SJCRH30 (cell line): ENCODE measurements at regions not wholly inside any gene's neighbourhood (a gene's known extent, or its start where the extent isn't known, plus 50 kb on each side); places are given as distances from the start of the nearest gene placed in this dataset.

Source experiments
- DNase-seq, 2 experiments: peaks; one replicate each; pipeline ENCODE4 v3.0.0-alpha.2; 2015 to 2020
- H3K27ac ChIP-seq: fragments of 250-450 bp; sonication (Bioruptor Pico); 2 replicates; pipeline ENCODE4 v1.5.1; 2020; ENCODE audit warnings: mild to moderate bottlenecking, moderate library complexity
- H3K27me3 ChIP-seq: fragments of 250-450 bp; sonication (Bioruptor Pico); 2 replicates; pipeline ENCODE4 v1.5.1; 2020; ENCODE audit warnings: mild to moderate bottlenecking, moderate library complexity
- H3K36me3 ChIP-seq: fragments of 250-450 bp; sonication (Bioruptor Pico); 2 replicates; pipeline ENCODE4 v1.5.1; 2020; ENCODE audit warnings: mild to moderate bottlenecking, moderate library complexity
- H3K4me1 ChIP-seq: fragments of 250-450 bp; sonication (Bioruptor Pico); 2 replicates; pipeline ENCODE4 v1.5.1; 2020; ENCODE audit warnings: mild to moderate bottlenecking, moderate library complexity
- H3K4me3 ChIP-seq: fragments of 250-450 bp; sonication (Bioruptor Pico); 2 replicates; pipeline ENCODE4 v1.5.1; 2020; ENCODE audit warnings: mild to moderate bottlenecking, moderate library complexity
- H3K9me3 ChIP-seq: fragments of 250-450 bp; sonication (Bioruptor Pico); replicated peaks from 2 replicates; pipeline ENCODE4 v1.5.1; 2020; ENCODE audit warnings: mild to moderate bottlenecking, moderate library complexity

- Histone ChIP-seq H3K9me3 (no peaks in the 10 kb centered on the region), H3K27ac (no peak overlapping the region), H3K4me1 (no peaks in the 10 kb centered on the region), H3K36me3 (no peaks in the 10 kb centered on the region), H3K27me3 (no peaks in the 10 kb centered on the region), H3K4me3 (no peak overlapping the region)
- DNase-seq, result peak; percentile 13 to 71
Measured at GRCh38 chr4:103934178-103934789, 214.5 kb upstream of the TACR3 start.

GRCh38 chr4:103928370-103928769 is 208.6 kb upstream of the TACR3 start:
- no peak for DNase-seq
- Histone ChIP-seq H3K27ac (no peak overlapping the region), H3K9me3 (no peaks in the 10 kb centered on the region), H3K4me3 (no peak overlapping the region), H3K36me3 (no peaks in the 10 kb centered on the region), H3K4me1 (no peaks in the 10 kb centered on the region), H3K27me3 (no peaks in the 10 kb centered on the region)

DNA sequence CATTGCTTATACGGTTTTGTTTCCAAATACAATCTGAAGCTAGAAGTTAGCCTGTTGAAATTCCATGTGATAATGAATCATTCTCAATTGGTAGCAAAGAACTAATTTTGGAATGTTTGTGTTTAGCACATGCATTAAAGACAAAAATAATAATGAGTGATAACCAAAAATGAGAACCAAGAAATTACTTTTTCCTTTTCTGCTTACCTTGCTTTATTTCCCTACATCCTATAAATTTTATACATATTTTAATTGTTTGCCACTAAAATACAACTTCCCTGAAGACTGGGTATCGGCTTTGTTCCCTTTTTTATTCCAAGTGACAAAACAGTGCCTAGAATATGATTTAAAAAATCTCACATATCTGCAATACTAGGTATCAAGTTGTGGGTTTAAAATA is 203.8 kb upstream of the TACR3 start:
- Histone ChIP-seq H3K27ac (no peak overlapping the region), H3K4me3 (no peak overlapping the region), H3K27me3 (no peaks in the 10 kb centered on the region), H3K4me1 (no peaks in the 10 kb centered on the region), H3K9me3 (no peaks in the 10 kb centered on the region), H3K36me3 (no peaks in the 10 kb centered on the region)
- no peak for DNase-seq

GRCh38 chr4:103918214-103918613 is 198.4 kb upstream of the TACR3 start:
- no peaks in the 10 kb centered on the region for H3K4me1 ChIP-seq
- DNase-seq, result no peak
- H3K4me3 ChIP-seq, result no peak overlapping the region
- no peaks in the 10 kb centered on the region for H3K9me3 ChIP-seq
- H3K27me3 ChIP-seq, result no peaks in the 10 kb centered on the region
- no peak overlapping the region for H3K27ac ChIP-seq
- no peaks in the 10 kb centered on the region for H3K36me3 ChIP-seq

DNA sequence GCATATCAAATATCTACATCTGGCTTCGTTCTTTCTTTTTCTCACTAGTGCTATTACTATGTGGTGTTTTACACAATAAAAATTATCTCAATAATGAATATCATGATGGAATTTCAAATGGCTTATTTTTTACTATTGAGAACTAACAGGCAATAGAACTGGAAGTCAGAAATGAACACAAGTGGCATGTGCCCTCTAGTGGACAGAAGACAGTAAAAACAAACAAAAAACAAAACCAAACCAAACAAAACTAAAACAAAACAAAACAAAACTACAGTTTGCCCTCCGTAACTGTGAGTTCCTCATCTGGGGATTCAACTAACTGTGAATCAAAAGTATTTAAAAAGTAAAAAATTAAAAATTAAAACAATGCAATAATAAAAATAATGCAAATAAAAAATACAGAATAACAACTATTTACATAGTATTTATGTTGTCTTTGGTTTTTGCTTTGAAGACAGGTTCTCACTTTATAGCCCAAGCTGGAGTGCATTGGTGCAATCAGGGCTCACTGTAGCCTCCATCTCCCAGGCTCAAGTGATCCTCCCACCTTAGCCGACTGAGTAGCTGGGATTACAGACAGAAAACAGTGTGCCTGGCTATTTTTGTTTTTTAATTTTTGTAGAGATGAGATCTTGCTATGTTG is 195.6 kb upstream of the TACR3 start:
- peak in 1 of 2 experiments; percentile 49 for DNase-seq
- Histone ChIP-seq H3K27ac (no peak overlapping the region), H3K27me3 (no peaks in the 10 kb centered on the region), H3K4me3 (no peak overlapping the region), H3K4me1 (no peaks in the 10 kb centered on the region), H3K9me3 (no peaks in the 10 kb centered on the region), H3K36me3 (no peaks in the 10 kb centered on the region)

GRCh38 chr4:103907414-103907813 is 187.6 kb upstream of the TACR3 start:
- no peaks in the 10 kb centered on the region for H3K9me3 ChIP-seq
- H3K36me3 ChIP-seq, result no peaks in the 10 kb centered on the region
- no peak for DNase-seq
- H3K27ac ChIP-seq, result no peak overlapping the region
- no peaks in the 10 kb centered on the region for H3K4me1 ChIP-seq
- H3K4me3 ChIP-seq, result no peak overlapping the region
- no peaks in the 10 kb centered on the region for H3K27me3 ChIP-seq

- Histone ChIP-seq H3K27ac (no peak overlapping the region), H3K4me3 (no peak overlapping the region), H3K4me1 (no peaks in the 10 kb centered on the region), H3K27me3 (no peaks in the 10 kb centered on the region), H3K9me3 (no peaks in the 10 kb centered on the region), H3K36me3 (no peaks in the 10 kb centered on the region)
- DNase-seq, result no peak
Measured at GRCh38 chr4:103904123-103904522, 184.3 kb upstream of the TACR3 start.

DNA sequence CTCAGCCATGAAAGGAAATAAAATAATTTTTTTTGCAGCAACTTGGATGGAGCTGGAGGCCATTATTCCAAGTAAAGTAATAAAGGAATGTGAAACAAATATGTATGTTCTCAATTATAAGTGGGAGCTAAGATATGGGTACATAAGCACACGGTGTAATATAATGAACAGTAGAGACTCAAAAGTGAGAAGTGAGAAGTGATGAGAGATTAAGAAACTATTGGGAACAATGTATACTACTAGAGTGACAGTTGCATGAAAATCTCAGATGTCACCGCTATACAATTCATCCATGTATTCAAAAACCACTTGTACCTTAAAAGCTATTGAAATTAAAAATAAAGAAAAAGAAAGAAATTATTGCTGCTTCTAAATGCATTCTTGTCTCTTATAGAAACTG is 182.9 kb upstream of the TACR3 start:
- no peaks in the 10 kb centered on the region for H3K4me1 ChIP-seq
- no peaks in the 10 kb centered on the region for H3K27me3 ChIP-seq
- no peaks in the 10 kb centered on the region for H3K9me3 ChIP-seq
- no peaks in the 10 kb centered on the region for H3K36me3 ChIP-seq
- H3K4me3 ChIP-seq, result no peak overlapping the region
- H3K27ac ChIP-seq, result no peak overlapping the region
- no peak for DNase-seq

DNA sequence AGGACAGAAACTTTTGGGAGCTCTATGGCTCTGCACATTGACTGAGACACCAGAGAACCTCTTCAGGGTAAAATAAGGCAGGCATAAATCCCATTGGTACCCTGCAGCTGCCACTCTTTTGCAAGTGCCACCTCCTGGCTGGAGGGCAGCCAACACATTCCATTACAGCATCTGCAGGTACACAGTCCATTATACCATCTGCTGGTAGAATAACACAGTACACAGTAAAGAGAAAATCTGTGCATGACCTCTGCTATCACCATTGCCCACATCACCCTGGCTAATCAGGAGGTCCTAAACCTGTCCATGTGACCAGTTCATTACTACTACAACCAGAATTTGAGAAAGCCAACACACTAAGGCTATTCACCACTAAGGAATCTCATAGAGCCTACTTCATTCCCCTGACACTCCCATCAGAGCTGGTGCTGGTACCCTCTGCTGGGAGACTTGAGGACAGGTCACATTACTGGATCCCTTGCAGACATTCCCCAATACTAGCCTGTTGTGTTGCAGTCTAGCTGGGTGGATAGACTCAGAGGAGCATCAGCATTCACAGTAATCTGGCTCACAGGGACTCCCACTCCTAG is 176.2 kb upstream of the TACR3 start:
- Histone ChIP-seq H3K9me3 (no peaks in the 10 kb centered on the region), H3K36me3 (no peaks in the 10 kb centered on the region), H3K27me3 (no peaks in the 10 kb centered on the region), H3K27ac (no peak overlapping the region), H3K4me1 (no peaks in the 10 kb centered on the region; the same call in 1 of the 2 replicates), H3K4me3 (no peak overlapping the region)
- DNase-seq, result no peak

DNA sequence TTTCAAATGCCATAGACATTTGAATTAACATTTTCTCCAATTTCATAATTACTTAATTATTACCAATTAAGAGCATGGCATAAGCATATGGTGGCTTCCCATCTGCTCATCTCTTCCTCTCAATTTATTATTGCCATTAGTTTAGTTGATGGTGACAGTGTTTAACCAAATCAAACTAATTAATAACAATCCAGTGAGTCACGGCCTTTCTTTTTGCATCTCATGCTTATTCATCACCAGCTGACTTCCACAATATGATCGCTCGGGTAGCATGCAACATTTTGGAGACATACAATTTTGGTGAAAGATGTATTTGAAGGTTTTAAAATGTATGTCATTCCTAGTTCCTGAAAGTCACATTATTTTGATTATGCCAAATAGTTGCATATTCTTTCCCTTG is 172.8 kb upstream of the TACR3 start:
- Histone ChIP-seq H3K9me3 (no peaks in the 10 kb centered on the region), H3K27me3 (no peaks in the 10 kb centered on the region), H3K27ac (no peak overlapping the region), H3K4me1 (peaks cover under 1% of the 10 kb centered on the region), H3K36me3 (no peaks in the 10 kb centered on the region), H3K4me3 (no peak overlapping the region)
- DNase-seq, result no peak

GRCh38 chr4:103887191-103887590 is 167.4 kb upstream of the TACR3 start:
- peak overlapping the region; percentile 13; the same call in 1 of the 2 replicates for H3K27ac ChIP-seq
- peak in 1 of 2 experiments; percentile 22 for DNase-seq
- H3K36me3 ChIP-seq, result no peaks in the 10 kb centered on the region
- peaks cover 11% of the 10 kb centered on the region for H3K4me1 ChIP-seq
- H3K27me3 ChIP-seq, result no peaks in the 10 kb centered on the region
- H3K4me3 ChIP-seq, result no peak overlapping the region
- H3K9me3 ChIP-seq, result no peaks in the 10 kb centered on the region

- H3K27me3 ChIP-seq, result no peaks in the 10 kb centered on the region
- no peak overlapping the region for H3K27ac ChIP-seq
- H3K4me3 ChIP-seq, result no peak overlapping the region
- no peak for DNase-seq
- H3K4me1 ChIP-seq, result peaks cover 11% of the 10 kb centered on the region
- H3K36me3 ChIP-seq, result no peaks in the 10 kb centered on the region
- H3K9me3 ChIP-seq, result no peaks in the 10 kb centered on the region
Measured at GRCh38 chr4:103885152-103885551, 165.4 kb upstream of the TACR3 start.

GRCh38 chr4:103867311-103867710 is 147.5 kb upstream of the TACR3 start:
- 0 out of 2 replicates have a peak, but pooled peaks cover 4% of the 10 kb centered on the region for H3K27me3 ChIP-seq
- no peaks in the 10 kb centered on the region for H3K4me1 ChIP-seq
- no peak for DNase-seq
- no peaks in the 10 kb centered on the region for H3K9me3 ChIP-seq
- H3K36me3 ChIP-seq, result no peaks in the 10 kb centered on the region
- H3K27ac ChIP-seq, result no peak overlapping the region
- no peak overlapping the region for H3K4me3 ChIP-seq

DNA sequence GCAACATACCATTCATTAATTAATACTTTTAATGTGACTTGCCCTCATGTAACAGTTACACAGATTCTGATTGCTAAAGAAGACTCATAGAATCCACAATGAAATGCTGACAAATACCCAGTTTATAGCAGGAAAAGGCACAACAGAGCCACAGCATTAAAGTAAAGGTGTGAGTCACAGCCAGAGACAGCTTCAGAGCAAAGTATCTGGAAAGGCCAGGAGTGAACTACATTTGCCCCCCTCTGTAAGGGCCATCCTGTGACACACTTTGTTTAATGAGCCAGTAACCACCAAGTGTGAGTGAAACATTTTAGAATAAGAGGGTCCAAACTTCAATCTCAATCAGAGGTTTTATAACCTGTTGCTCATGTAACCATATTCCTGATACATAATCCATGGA is 133.8 kb upstream of the TACR3 start:
- H3K4me1 ChIP-seq, result peaks cover 4% of the 10 kb centered on the region; the same call in 1 of the 2 replicates
- no peak overlapping the region for H3K27ac ChIP-seq
- H3K27me3 ChIP-seq, result no peaks in the 10 kb centered on the region
- H3K9me3 ChIP-seq, result no peaks in the 10 kb centered on the region
- no peak overlapping the region for H3K4me3 ChIP-seq
- H3K36me3 ChIP-seq, result no peaks in the 10 kb centered on the region
- peak in 1 of 2 experiments; percentile 9 for DNase-seq

DNA sequence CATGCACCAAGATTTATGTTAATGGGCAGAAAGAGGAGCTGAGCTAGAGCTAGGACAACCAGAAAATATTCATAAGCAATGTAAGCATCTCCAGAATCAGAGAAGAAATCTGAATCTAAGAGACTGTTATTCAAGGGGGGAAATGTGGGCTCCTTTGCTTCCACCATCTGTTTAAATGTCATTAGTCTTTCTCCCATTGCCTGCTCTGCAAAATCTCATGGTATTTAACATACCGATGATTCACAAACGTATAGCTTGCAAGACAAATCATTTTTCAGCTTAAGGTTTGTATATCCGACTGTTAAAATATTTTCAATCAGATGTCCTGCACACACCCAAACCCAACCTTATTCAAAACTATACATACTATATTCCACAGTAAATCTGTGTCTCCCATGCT is 133.4 kb upstream of the TACR3 start:
- no peak for DNase-seq
- peaks cover 4% of the 10 kb centered on the region; the same call in 1 of the 2 replicates for H3K4me1 ChIP-seq
- H3K27ac ChIP-seq, result no peak overlapping the region
- H3K36me3 ChIP-seq, result no peaks in the 10 kb centered on the region
- H3K4me3 ChIP-seq, result no peak overlapping the region
- H3K27me3 ChIP-seq, result no peaks in the 10 kb centered on the region
- no peaks in the 10 kb centered on the region for H3K9me3 ChIP-seq
